ENCODE measurements at regions not wholly inside any gene's neighbourhood (a gene's known extent, or its start where the extent isn't known, plus 50 kb on each side); places are given as distances from the start of the nearest gene placed in this dataset.

- TF ChIP-seq CTCF (conservative IDR thresholded peaks at IDR 0.05) = no peak
- no peak for TF ChIP-seq ZFX (IDR thresholded peaks at IDR 0.05)
These were observed 198.7 kb upstream of the DTNA start for GRCh38 chr18:34511435-34511834.

Measured in C4-2B (cell line).